NCI-H2196 (cell line): ENCODE measurements at regions not wholly inside any gene's neighbourhood (a gene's known extent, or its start where the extent isn't known, plus 50 kb on each side); places are given as distances from the start of the nearest gene placed in this dataset.

Experiments
- DNase-seq: peaks from one replicate; lab custom pipeline; 2025; ENCODE audit not compliant: unreplicated experiment; lab: John Stamatoyannopoulos, UW

GRCh38 chr2:173419506-173419905 is 64.8 kb downstream of the CDCA7 start:
- no peak for DNase-seq

GRCh38 chr2:173424886-173425285 is 70.2 kb downstream of the CDCA7 start:
- DNase-seq, result no peak

- no peak for DNase-seq
Observed at GRCh38 chr2:173427887-173428668, 73.4 kb downstream of the CDCA7 start.

GRCh38 chr2:173431191-173431590 is 76.5 kb downstream of the CDCA7 start:
- no peak for DNase-seq

GRCh38 chr2:173432049-173432754 is 77.5 kb downstream of the CDCA7 start:
- no peak for DNase-seq

- DNase-seq, result no peak
Observed at GRCh38 chr2:173434762-173435569, 80.3 kb downstream of the CDCA7 start.

- DNase-seq, result no peak
Observed at GRCh38 chr2:173435574-173435973, 80.9 kb downstream of the CDCA7 start.

- DNase-seq, result no peak
Observed at GRCh38 chr2:173436088-173436487, 81.4 kb downstream of the CDCA7 start.

GRCh38 chr2:173441222-173441621 is 86.5 kb downstream of the CDCA7 start:
- DNase-seq, result no peak

GRCh38 chr2:173442542-173442941 is 87.9 kb downstream of the CDCA7 start:
- no peak for DNase-seq

GRCh38 chr2:173446722-173447121 is 92.0 kb downstream of the CDCA7 start:
- DNase-seq, result no peak

- DNase-seq, result no peak
Observed at GRCh38 chr2:173448938-173449471, 94.3 kb downstream of the CDCA7 start.

GRCh38 chr2:173451118-173451517 is 96.4 kb downstream of the CDCA7 start:
- DNase-seq, result no peak

- no peak for DNase-seq
Observed at GRCh38 chr2:173451941-173452340, 97.3 kb downstream of the CDCA7 start.

- no peak for DNase-seq
Observed at GRCh38 chr2:173452416-173452815, 97.7 kb downstream of the CDCA7 start.

- no peak for DNase-seq
Observed at GRCh38 chr2:173456960-173457359, 102.3 kb downstream of the CDCA7 start.

GRCh38 chr2:173457366-173457765 is 102.7 kb downstream of the CDCA7 start:
- DNase-seq, result no peak

- no peak for DNase-seq
Observed at GRCh38 chr2:173458991-173459780, 104.5 kb downstream of the CDCA7 start.

- DNase-seq, result no peak
Observed at GRCh38 chr2:173462892-173463840, 108.5 kb downstream of the CDCA7 start.
